ENCODE measurements at regions not wholly inside any gene's neighbourhood (a gene's known extent, or its start where the extent isn't known, plus 50 kb on each side); places are given as distances from the start of the nearest gene placed in this dataset.

GRCh38 chr11:13119941-13120520, 110.9 kb downstream of the RASSF10 start:
- Histone ChIP-seq H3K9me3 (replicated peaks; ENCODE audit: control insufficient read depth, insufficient read depth, low read depth, low read length) (no peaks in the 10 kb centered on the region), H3K4me3 (no peak overlapping the region), H3K4me1 (replicated peaks in 1 of 2; ENCODE audit: control insufficient read depth in 2 of 2, insufficient read depth in 2 of 2, low read length in 2 of 2) (0 out of 5 replicates have a peak, but pooled peaks cover 0 to under 1% of the 10 kb centered on the region in 2 experiments), H3K27me3 (ENCODE audit: control insufficient read depth in 2 of 2, insufficient read depth in 2 of 2, low read length in 2 of 2) (peaks cover 0 to 6% of the 10 kb centered on the region in 2 experiments; a peak in 1 of 5 replicates), H3K9me1 (ENCODE audit: control insufficient read depth, insufficient read depth, low read length) (no peaks in the 10 kb centered on the region), H3K27ac (ENCODE audit: extremely low read depth, low read depth, low read length) (no peak overlapping the region), H3K79me2 (ENCODE audit: control insufficient read depth, insufficient read depth, low read length) (no peaks in the 10 kb centered on the region), H3K36me3 (ENCODE audit: control insufficient read depth, insufficient read depth, low read length) (no peaks in the 10 kb centered on the region), H2AFZ (ENCODE audit: low read depth, low read length) (no peak overlapping the region), H3K9ac (ENCODE audit: insufficient read depth in 1 of 2, low read depth in 2 of 2, low read length in 2 of 2) (no peak overlapping the region), H3K4me2 (ENCODE audit: insufficient read depth, low read length) (no peak overlapping the region), H4K20me1 (replicated peaks; ENCODE audit: control insufficient read depth, insufficient read depth, low read length) (no peaks in the 10 kb centered on the region)
- ChIA-PET POLR2A (interaction anchor here (0.9 to 1.6 kb wide), 4 partner anchors 11 to 137 kb away, joined by 3 to 4 read pairs (median 3); no protein-coding TSS in a partner anchor), CTCF (ENCODE audit: low intra/inter-chr PET ratio) (no interaction called here)
- DNase-seq (ENCODE audit: extremely low read depth in 1 of 4, low spot score in 3 of 4) (no peak), FAIRE-seq (no peak), ATAC-seq (no peak)
- WGBS (ENCODE audit: insufficient coverage, low coverage, missing lambda C conversion rate) = 8% methylated on average over 1 of the region's 1 CpG
- intact Hi-C loops (cut with micrococcal nuclease) (no loop called here), in situ Hi-C loops (cut with MboI) (loop anchor here (10.0 kb wide), 1 partner anchor 125 kb away; no protein-coding TSS in a partner anchor)
- TF ChIP-seq TRIM24 (IDR thresholded peaks at IDR 0.05) = no peak
- no peak for TF ChIP-seq HMGN3 (IDR thresholded peaks at IDR 0.05; ENCODE audit: borderline replicate concordance, extremely low read depth, insufficient read length, low read depth, low read length)
- no peak for TF ChIP-seq ZBTB34 (CRISPR knock-in tag; IDR thresholded peaks at IDR 0.05)
- no peak for TF ChIP-seq DMBX1 (CRISPR knock-in tag; IDR thresholded peaks at IDR 0.05; ENCODE audit: borderline replicate concordance)
- BruUV-seq (replicated peaks) = no TSS peak
